Adrenal gland (tissue), 5 donors: ENCODE measurements at regions not wholly inside any gene's neighbourhood (a gene's known extent, or its start where the extent isn't known, plus 50 kb on each side); places are given as distances from the start of the nearest gene placed in this dataset.

Experiments
- CTCF ChIP-seq, 6 experiments: fragments of 450-650 bp in 4 of 6; fragments of 200-600 bp in 2 of 6; sonication (generic) in 1 of 6; IDR thresholded peaks; 1 replicate in 5 of 6; 2 replicates in 1 of 6; pipeline versions ENCODE4 v1.5.1 to v1.8.0; 2016 to 2021; ENCODE audit warnings: antibody characterized with exemption in 6 of 6, mild to moderate bottlenecking in 2 of 6, moderate library complexity in 1 of 6
- POLR2A ChIP-seq, 2 donors: fragments of 450-650 bp; IDR thresholded peaks; one replicate each; pipeline ENCODE4 v1.6.1; 2017; ENCODE audit warnings: antibody characterized with exemption in 2 of 2, mild to moderate bottlenecking in 2 of 2, moderate library complexity in 1 of 2
- donor health status: DM: no; HTN: no; CAD: no.

- TF ChIP-seq CTCF (IDR thresholded peaks at IDR 0.05) (no peak), POLR2A (IDR thresholded peaks at IDR 0.05) (no peak)
Measured at GRCh38 chr4:57329279-57329678, 219.1 kb upstream of the IGFBP7 start.
